Caco-2 (cell line): ENCODE measurements at regions not wholly inside any gene's neighbourhood (a gene's known extent, or its start where the extent isn't known, plus 50 kb on each side); places are given as distances from the start of the nearest gene placed in this dataset.

ENCODE experiments used
- BruUV-seq: library from RNA; stranded (reverse); fragments of 400-500 nt; replicated peaks from 2 replicates; lab custom pipeline; 2021; lab: Mats Ljungman, UMichigan
- CTCF ChIA-PET: fragments of 300-600 bp; sonication (Branson Sonifier 250); formaldehyde crosslinking; loops from one replicate; lab custom pipeline; 2022; ENCODE audit warnings: antibody characterized with exemption; lab: Charles Lee
- POLR2A ChIA-PET: fragments of 300-600 bp; sonication (Branson Sonifier 250); formaldehyde crosslinking; loops from one replicate; lab custom pipeline; 2022; ENCODE audit warnings: antibody characterized with exemption; lab: Charles Lee
- DNase-seq, 2 experiments: peaks; one replicate each; pipeline versions ENCODE4 v3.0.0 to v3.0.0-alpha.2; 2020 to 2022
- H3K27me3 ChIP-seq: replicated peaks from 2 replicates; pipeline ENCODE4 v1.6.0; 2011; ENCODE audit warnings: low read length; ENCODE audit not compliant: control insufficient read depth, insufficient read depth
- H3K36me3 ChIP-seq: 2 replicates; pipeline ENCODE4 v1.5.1; 2011; ENCODE audit warnings: low read length; ENCODE audit not compliant: control insufficient read depth, insufficient read depth
- H3K4me1 ChIP-seq: fragments of 250-450 bp; sonication (Bioruptor Pico); 2 replicates; pipeline ENCODE4 v1.5.1; 2020; ENCODE audit warnings: mild to moderate bottlenecking
- H3K4me3 ChIP-seq: 2 replicates; pipeline ENCODE4 v1.5.1; 2011; ENCODE audit warnings: low read depth, mild to moderate bottlenecking, control low read depth, low read length
- H3K9me3 ChIP-seq: fragments of 250-450 bp; sonication (Bioruptor Pico); 2 replicates; pipeline ENCODE4 v1.5.1; 2020; ENCODE audit warnings: mild to moderate bottlenecking, moderate library complexity
- H3K27ac Mint-ChIP-seq: one replicate; pipeline ENCODE4 v1.8.0; 2022; ENCODE audit warnings: mixed read lengths; ENCODE audit not compliant: unreplicated experiment
- H3K27me3 Mint-ChIP-seq: one replicate; pipeline ENCODE4 v1.8.0; 2022; ENCODE audit warnings: mixed read lengths; ENCODE audit not compliant: insufficient read depth, unreplicated experiment
- H3K36me3 Mint-ChIP-seq: one replicate; pipeline ENCODE4 v1.8.0; 2022; ENCODE audit warnings: mild to moderate bottlenecking, mixed read lengths; ENCODE audit not compliant: insufficient read depth, unreplicated experiment
- H3K4me1 Mint-ChIP-seq: one replicate; pipeline ENCODE4 v1.8.0; 2022; ENCODE audit warnings: low read depth, mixed read lengths; ENCODE audit not compliant: unreplicated experiment
- H3K4me3 Mint-ChIP-seq: one replicate; pipeline ENCODE4 v1.8.0; 2022; ENCODE audit warnings: mild to moderate bottlenecking, moderate library complexity, mixed read lengths; ENCODE audit not compliant: unreplicated experiment
- H3K9me3 Mint-ChIP-seq: one replicate; pipeline ENCODE4 v1.8.0; 2022; ENCODE audit warnings: mixed read lengths; ENCODE audit not compliant: unreplicated experiment
- intact Hi-C: fragments of 100-400 bp; cut with micrococcal nuclease; formaldehyde crosslinking; loops from one replicate; pipeline ENCODE4 v1.10.0; 2022; ENCODE audit not compliant: unreplicated experiment
- TF ChIP-seq, protein P1 (sequence below), 2 experiments: fragments of 200-600 bp in 1 of 2; IDR thresholded peaks; 1 replicate in 1 of 2; 2 replicates in 1 of 2; pipeline versions ENCODE4 v1.5.1 to v1.8.0; 2011 to 2022; ENCODE audit warnings: antibody characterized with exemption in 1 of 2, control low read depth in 1 of 2, inconsistent platforms in 1 of 2, low read depth in 1 of 2, low read length in 1 of 2, mild to moderate bottlenecking in 1 of 2, moderate library complexity in 1 of 2; ENCODE audit not compliant: insufficient read depth in 1 of 2, severe bottlenecking in 1 of 2, unreplicated experiment in 1 of 2

- Mint-ChIP-seq H3K36me3 (no peaks in the 10 kb centered on the region), H3K4me3 (no peak overlapping the region), H3K27ac (no peak overlapping the region), H3K9me3 (no peaks in the 10 kb centered on the region), H3K27me3 (peaks cover 24% of the 10 kb centered on the region), H3K4me1 (no peaks in the 10 kb centered on the region)
- Histone ChIP-seq H3K4me3 (no peak overlapping the region), H3K4me1 (no peaks in the 10 kb centered on the region), H3K9me3 (no peaks in the 10 kb centered on the region), H3K27me3 (no peaks in the 10 kb centered on the region), H3K36me3 (no peaks in the 10 kb centered on the region)
- CTCF ChIA-PET = no interaction called here
- POLR2A ChIA-PET = no interaction called here
- DNase-seq = no peak
- no TSS peak for BruUV-seq
- intact Hi-C loops = no loop called here
- TF ChIP-seq, protein P1, sequence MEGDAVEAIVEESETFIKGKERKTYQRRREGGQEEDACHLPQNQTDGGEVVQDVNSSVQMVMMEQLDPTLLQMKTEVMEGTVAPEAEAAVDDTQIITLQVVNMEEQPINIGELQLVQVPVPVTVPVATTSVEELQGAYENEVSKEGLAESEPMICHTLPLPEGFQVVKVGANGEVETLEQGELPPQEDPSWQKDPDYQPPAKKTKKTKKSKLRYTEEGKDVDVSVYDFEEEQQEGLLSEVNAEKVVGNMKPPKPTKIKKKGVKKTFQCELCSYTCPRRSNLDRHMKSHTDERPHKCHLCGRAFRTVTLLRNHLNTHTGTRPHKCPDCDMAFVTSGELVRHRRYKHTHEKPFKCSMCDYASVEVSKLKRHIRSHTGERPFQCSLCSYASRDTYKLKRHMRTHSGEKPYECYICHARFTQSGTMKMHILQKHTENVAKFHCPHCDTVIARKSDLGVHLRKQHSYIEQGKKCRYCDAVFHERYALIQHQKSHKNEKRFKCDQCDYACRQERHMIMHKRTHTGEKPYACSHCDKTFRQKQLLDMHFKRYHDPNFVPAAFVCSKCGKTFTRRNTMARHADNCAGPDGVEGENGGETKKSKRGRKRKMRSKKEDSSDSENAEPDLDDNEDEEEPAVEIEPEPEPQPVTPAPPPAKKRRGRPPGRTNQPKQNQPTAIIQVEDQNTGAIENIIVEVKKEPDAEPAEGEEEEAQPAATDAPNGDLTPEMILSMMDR (IDR thresholded peaks at IDR 0.05; ENCODE audit: insufficient read depth in 1 of 2, low read depth in 1 of 2, low read length in 1 of 2, severe bottlenecking in 1 of 2, unreplicated experiment in 1 of 2) = no peak
Observed at GRCh38 chr17:6208608-6209180, 138.5 kb downstream of the WSCD1 start.

DNA sequence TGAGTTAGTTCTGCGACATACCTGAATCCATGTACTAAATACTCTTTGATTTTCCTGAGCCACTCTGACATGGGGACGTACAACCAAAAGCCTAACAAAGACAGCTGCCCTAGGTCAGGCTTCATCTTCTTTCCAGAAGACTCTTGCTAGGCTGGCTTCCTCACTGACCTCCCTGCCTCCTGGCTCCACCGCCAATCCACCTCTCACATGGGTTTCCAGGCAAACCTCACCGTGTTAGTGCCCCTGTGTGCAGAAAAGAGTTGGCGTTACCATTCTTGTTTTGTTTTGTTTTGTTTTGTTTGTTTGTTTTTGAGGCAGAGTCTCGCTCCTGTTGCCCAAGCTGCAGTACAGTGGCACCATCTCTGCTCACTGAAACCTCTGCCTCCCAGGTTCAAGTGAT lies 135.3 kb downstream of the WSCD1 start:
- POLR2A ChIA-PET = no interaction called here
- no peaks in the 10 kb centered on the region for H3K4me1 ChIP-seq
- Mint-ChIP-seq H3K27me3 (peaks cover 14% of the 10 kb centered on the region), H3K4me1 (no peaks in the 10 kb centered on the region), H3K27ac (no peak overlapping the region), H3K9me3 (no peaks in the 10 kb centered on the region), H3K4me3 (no peak overlapping the region), H3K36me3 (no peaks in the 10 kb centered on the region)
- BruUV-seq = no TSS peak
- CTCF ChIA-PET = no interaction called here
- H3K9me3 ChIP-seq = no peaks in the 10 kb centered on the region
- no peak for DNase-seq
- intact Hi-C loops = no loop called here
- no peaks in the 10 kb centered on the region for H3K36me3 ChIP-seq
- H3K4me3 ChIP-seq = no peak overlapping the region
- H3K27me3 ChIP-seq = no peaks in the 10 kb centered on the region
- TF ChIP-seq, protein P1 (IDR thresholded peaks at IDR 0.05; ENCODE audit: insufficient read depth in 1 of 2, low read depth in 1 of 2, low read length in 1 of 2, severe bottlenecking in 1 of 2, unreplicated experiment in 1 of 2) = no peak

DNA sequence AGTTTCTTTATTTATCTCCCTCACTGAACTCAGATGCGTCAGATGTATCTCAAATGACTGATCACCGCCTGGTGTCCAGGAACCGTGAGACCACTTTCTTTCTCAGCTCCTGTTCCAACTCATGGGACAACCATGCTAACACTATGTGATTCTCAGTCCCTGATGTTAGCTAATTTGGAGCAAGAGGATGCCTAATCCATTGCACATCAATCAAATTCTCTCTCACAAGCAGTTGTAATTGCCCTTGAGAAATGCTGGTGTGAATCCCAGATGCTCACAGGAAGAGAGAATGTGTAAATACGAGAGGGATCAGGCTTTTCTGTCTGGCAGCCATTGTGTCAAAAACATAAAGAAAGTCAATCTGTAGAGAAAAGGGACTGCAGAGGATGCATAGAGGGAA lies 134.9 kb downstream of the WSCD1 start:
- no peaks in the 10 kb centered on the region for H3K4me1 Mint-ChIP-seq
- POLR2A ChIA-PET = no interaction called here
- H3K4me3 ChIP-seq = no peak overlapping the region
- no peaks in the 10 kb centered on the region for H3K9me3 Mint-ChIP-seq
- TF ChIP-seq, protein P1 (IDR thresholded peaks at IDR 0.05; ENCODE audit: insufficient read depth in 1 of 2, low read depth in 1 of 2, low read length in 1 of 2, severe bottlenecking in 1 of 2, unreplicated experiment in 1 of 2) = no peak
- no peak for DNase-seq
- intact Hi-C loops = no loop called here
- H3K36me3 ChIP-seq = no peaks in the 10 kb centered on the region
- H3K9me3 ChIP-seq = no peaks in the 10 kb centered on the region
- no peak overlapping the region for H3K4me3 Mint-ChIP-seq
- CTCF ChIA-PET = no interaction called here
- H3K27me3 ChIP-seq = no peaks in the 10 kb centered on the region
- no peak overlapping the region for H3K27ac Mint-ChIP-seq
- peaks cover 14% of the 10 kb centered on the region for H3K27me3 Mint-ChIP-seq
- no peaks in the 10 kb centered on the region for H3K4me1 ChIP-seq
- no TSS peak for BruUV-seq
- no peaks in the 10 kb centered on the region for H3K36me3 Mint-ChIP-seq
